ENCODE measurements at regions not wholly inside any gene's neighbourhood (a gene's known extent, or its start where the extent isn't known, plus 50 kb on each side); places are given as distances from the start of the nearest gene placed in this dataset.

- TF ChIP-seq CTCF (IDR thresholded peaks at IDR 0.05; ENCODE audit: low read length, missing control alignments): no peak
- H3K4me3 ChIP-seq (replicated peaks; ENCODE audit: low read depth, low read length): no peak overlapping the region
- DNase-seq (ENCODE audit: low read depth): no peak
Observed at GRCh38 chr10:23804125-23804524, 365.2 kb downstream of the OTUD1 start.

DNA sequence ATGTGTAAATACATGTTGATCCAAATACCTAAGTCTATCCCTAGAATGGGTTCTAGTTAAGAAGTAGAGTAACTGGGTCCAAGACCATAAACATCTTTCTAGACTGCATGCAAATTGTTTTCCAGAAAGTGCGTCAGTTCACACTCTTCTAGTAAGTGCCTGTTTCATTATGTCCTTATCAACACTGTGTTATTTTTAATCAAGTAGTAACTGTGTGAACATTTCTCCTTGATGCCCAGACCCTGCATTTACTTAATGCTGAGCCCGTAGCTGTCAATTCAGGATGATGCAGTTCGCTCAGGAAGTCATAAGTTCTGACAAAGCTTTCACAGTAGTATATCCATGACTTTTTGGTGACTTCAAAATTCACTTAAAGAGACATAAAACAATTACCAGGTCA is 374.8 kb downstream of the OTUD1 start:
- no peak for TF ChIP-seq CTCF (IDR thresholded peaks at IDR 0.05; ENCODE audit: low read length, missing control alignments)
- no peak overlapping the region for H3K4me3 ChIP-seq (replicated peaks; ENCODE audit: low read depth, low read length)
- no peak for DNase-seq (ENCODE audit: low read depth)

DNA sequence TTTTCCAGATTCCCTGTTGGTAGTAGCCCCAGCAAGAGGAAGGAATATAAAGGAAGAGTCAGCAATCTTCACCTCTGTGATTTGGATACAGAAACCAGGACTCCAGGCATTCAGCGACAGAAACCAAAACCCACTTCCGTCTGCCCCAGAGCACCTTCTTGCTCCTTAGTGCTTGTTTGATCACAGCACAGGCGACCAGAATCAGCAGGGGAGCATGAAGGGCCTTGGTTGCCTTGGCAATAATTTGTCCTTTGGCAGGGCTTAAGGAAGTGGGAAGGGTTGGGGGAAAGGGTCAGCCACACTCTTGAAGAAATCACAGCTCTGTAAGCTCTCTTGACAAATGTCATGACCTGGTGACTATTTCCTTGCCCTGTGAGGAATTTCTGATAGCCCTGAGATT is 379.6 kb downstream of the OTUD1 start:
- TF ChIP-seq CTCF (IDR thresholded peaks at IDR 0.05; ENCODE audit: low read length, missing control alignments): no peak
- DNase-seq (ENCODE audit: low read depth): no peak

GRCh38 chr10:23820792-23821191 is 381.9 kb downstream of the OTUD1 start:
- H3K4me3 ChIP-seq (replicated peaks; ENCODE audit: low read depth, low read length): no peak overlapping the region
- no peak for TF ChIP-seq CTCF (IDR thresholded peaks at IDR 0.05; ENCODE audit: low read length, missing control alignments)
- no peak for DNase-seq (ENCODE audit: low read depth)

More for the DNA sequence above, 379.6 kb downstream of the OTUD1 start:
- H3K4me3 ChIP-seq (replicated peaks; ENCODE audit: low read depth, low read length): no peak overlapping the region

- no peak for DNase-seq (ENCODE audit: low read depth)
- TF ChIP-seq CTCF (IDR thresholded peaks at IDR 0.05; ENCODE audit: low read length, missing control alignments): no peak
- no peak overlapping the region for H3K4me3 ChIP-seq (replicated peaks; ENCODE audit: low read depth, low read length)
Observed at GRCh38 chr10:23824822-23825221, 384.1 kb upstream of the KIAA1217 start.

GRCh38 chr10:23826421-23826820 is 382.5 kb upstream of the KIAA1217 start:
- no peak for TF ChIP-seq CTCF (IDR thresholded peaks at IDR 0.05; ENCODE audit: low read length, missing control alignments)
- H3K4me3 ChIP-seq (replicated peaks; ENCODE audit: low read depth, low read length): no peak overlapping the region
- peak; percentile 14 for DNase-seq (ENCODE audit: low read depth)

- DNase-seq (ENCODE audit: low read depth): no peak
- TF ChIP-seq CTCF (IDR thresholded peaks at IDR 0.05; ENCODE audit: low read length, missing control alignments): no peak
- no peak overlapping the region for H3K4me3 ChIP-seq (replicated peaks; ENCODE audit: low read depth, low read length)
Observed at GRCh38 chr10:23829556-23829955, 379.4 kb upstream of the KIAA1217 start.
